Adipose tissue (tissue), 3 donors: ENCODE measurements at regions not wholly inside any gene's neighbourhood (a gene's known extent, or its start where the extent isn't known, plus 50 kb on each side); places are given as distances from the start of the nearest gene placed in this dataset.

ENCODE experiments used
- H3K27ac ChIP-seq: one replicate; pipeline ENCODE4 v1.5.1; 2013; ENCODE audit warnings: low read depth, low read length
- WGBS, 3 donors: extraction: QIAGEN DNeasy Blood & Tissue Kit; methylation state at CpG; one replicate each; pipeline ENCODE4 v1.1.7; 2013; 5-methylcytosine and 5-hydroxymethylcytosine counted together
- donor health status: healthy with polysubstance abuse.
- donor health status: Bipolar disorder and iron deficiency.
- donor health status: healthy.

DNA sequence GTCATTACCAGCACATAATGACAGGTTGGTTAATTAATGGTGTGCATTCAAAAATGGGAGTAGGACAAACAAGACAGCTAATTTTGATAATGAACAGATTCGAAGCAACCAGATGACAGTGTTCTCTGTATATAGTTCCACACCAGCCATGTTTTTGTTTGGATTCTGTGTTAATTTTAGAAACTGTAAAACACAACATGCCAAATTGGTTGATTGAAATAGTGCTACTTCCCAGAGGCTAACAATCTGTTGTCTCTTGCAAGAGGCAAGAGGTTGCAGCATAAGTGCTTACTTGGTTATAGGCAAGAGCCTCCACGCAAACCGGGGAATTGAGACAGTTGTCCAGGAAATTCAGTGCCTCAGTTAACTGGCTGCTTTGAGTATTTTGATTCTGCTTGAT is 170.2 kb upstream of the HABP2 start:
- H3K27ac ChIP-seq, result no peak overlapping the region
- 47 to 81% (median 51%) methylated on average over 3 of the region's 3 CpGs for WGBS, 3 donors

DNA sequence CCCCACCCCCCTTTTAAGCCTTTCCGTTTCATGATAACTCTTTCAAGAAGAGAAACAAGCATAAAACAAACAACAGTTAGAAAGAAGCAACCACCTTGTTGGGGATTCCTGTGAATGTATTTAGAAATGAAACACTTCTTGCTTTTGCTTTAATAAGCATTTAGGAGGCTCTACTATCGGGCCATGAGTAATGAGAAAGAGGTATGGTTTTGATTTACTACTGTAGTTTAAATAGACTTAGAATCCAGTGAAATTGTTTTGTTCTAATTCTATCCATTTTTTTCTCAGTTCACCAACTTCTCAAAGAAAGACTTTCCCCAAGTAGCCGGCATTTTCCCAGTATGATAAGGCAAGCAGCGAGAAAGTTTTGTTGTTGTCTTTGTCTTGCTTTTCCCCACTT is 168.7 kb upstream of the HABP2 start:
- 86 to 93% (median 88%) methylated on average over 4 of the region's 4 CpGs for WGBS, 3 donors
- H3K27ac ChIP-seq, result no peak overlapping the region

DNA sequence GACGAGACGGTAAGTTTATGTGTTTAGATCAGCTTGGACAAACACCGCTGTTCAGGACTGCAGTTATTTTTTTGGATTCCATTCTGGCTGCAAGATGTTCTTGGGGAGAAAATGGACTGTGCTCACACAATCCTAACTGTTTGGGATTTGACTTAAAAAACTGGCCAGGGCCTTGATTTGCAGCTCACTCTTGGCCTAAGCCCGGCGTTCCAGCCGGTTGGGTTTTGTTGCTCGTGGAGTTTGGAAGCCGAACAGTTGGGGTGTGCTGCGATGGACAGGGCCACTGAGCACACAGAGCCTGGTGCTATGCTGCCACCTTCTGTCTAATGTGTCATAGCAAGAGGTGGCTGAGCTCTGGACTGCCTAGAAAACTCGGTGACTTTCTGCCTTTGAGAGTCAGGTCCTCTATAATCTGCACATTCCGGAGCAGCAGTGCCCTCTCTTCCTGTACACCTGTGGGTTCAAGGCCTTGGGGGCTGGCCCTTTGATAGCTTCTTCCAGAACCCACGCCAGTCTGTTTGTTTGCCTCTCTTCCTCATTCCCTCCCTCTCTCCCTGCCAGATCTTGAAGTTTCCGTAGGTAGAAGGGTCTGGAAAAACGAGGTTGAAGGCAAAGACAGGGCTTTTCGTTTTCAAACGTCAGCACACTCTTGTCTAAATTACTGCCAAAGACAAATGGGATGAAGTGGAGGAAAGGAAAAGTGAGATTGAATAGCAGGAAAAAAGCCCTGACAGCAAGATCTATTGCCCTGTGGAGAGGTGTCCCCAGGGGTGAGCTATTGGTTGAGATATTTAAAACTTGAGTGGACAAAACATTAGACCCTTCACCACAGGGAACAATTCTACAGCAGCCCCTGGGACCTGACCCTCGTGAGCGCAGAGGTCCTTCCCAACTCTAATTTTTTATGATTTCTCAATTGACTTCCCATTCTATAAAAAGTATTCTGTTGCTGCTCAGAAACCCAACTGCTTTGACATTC is 167.5 kb upstream of the HABP2 start:
- WGBS, 3 donors, result 12 to 18% (median 16%) methylated on average over 18 of the region's 18 CpGs
- H3K27ac ChIP-seq, result no peak overlapping the region

DNA sequence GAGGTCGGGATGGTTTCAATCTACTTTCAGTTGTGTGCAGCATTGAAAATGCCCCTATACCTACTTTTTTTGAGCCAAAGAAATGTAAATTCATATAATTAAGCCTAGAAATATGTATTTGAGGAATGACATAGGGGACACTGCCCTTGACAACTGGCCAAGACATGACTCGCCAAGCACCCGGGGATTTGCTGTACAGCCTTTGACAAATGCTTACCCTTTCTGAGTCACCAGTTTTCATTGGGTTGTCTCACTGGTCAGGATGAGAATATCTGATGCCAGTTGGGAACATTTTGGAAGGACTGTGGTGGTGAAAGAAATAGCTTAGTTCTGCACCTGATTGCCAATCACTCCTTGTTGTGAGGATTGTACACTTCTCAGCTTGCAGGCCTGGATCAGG is 166.8 kb upstream of the HABP2 start:
- no peak overlapping the region for H3K27ac ChIP-seq
- WGBS, 3 donors, result 20 to 30% (median 29%) methylated on average over 3 of the region's 3 CpGs

DNA sequence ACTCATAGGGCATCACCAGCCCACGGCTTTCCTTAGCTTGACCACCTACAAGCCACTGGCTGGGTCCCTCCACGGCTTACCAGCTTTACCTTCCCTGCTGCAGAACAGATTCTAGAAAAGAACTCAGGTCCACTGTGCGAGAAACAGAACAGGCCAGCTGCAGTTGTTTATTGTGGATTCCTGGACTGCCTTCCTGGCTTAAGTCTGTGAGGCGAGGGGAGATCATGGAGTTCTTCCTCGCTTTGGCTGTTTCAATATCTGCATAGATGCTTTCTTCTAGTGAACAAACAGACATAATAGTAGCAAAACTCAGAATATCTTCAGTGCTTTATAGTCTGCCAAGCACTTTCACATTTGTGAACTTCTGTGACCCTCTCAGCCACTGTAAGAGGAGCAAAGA is 162.9 kb upstream of the HABP2 start:
- H3K27ac ChIP-seq, result no peak overlapping the region
- WGBS, 3 donors, result 88 to 92% (median 91%) methylated on average over 5 of the region's 5 CpGs

DNA sequence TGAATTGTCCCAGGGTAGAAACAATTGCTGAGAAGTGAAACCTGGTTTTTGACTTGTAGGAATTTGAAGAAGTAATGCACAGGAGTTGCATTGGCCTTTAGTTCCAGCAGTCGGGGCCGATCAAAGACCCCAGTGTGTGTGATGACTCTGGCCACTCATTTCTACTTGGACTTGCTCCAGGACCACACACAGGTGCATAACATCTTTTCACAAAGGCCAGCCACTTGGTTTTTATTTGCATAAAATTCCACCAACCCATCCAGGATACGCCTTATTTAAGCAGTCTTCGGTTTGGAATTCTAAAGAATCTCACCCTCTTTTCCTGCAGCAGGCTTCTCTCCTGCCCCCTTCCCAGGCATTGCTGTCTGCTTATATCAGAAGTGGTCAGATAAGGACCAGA is 162.0 kb upstream of the HABP2 start:
- H3K27ac ChIP-seq, result no peak overlapping the region
- WGBS, 3 donors, result 78 to 80% (median 78%) methylated on average over 4 of the region's 4 CpGs

DNA sequence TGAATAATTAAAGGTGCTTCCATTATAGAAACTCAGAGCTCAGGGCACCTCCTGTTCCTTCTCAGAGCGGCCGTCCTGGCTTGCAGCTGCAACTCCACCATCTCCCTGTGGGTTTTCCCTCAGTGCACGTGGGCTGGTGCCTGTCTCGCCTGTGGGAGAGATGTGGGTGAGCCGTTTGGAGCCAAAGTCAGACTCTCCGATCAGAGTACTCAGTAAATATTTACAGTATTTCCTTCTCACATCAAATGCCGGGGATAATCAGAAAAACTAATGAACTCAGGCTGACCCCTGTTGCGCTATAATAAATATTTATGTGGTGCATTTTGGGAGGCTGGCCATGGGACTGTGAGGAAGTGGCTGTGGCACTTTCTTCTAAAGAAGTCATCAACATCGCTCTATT is 155.8 kb upstream of the HABP2 start:
- no peak overlapping the region for H3K27ac ChIP-seq
- 41 to 66% (median 57%) methylated on average over 9 of the region's 9 CpGs for WGBS, 3 donors

DNA sequence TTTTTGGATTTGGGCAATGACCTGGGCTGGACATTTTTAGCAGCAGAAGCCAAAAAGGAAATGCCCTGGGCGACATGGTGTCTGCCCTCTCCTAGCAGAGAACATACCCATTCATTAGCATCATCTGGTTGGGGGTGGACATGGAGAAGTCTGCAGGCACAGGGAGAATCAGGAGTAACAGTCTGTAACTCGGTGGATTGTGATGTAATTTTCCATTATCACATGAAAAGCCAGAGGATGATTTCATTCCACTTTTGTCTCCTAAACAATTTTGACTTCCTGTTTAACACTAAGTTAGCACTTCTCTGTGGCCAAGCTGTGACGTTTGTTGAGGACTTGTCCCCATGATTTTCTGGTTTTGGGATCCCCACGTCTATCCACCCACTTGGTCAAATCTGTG is 153.8 kb upstream of the HABP2 start:
- H3K27ac ChIP-seq, result no peak overlapping the region
- 45 to 69% (median 46%) methylated on average over 4 of the region's 4 CpGs for WGBS, 3 donors

DNA sequence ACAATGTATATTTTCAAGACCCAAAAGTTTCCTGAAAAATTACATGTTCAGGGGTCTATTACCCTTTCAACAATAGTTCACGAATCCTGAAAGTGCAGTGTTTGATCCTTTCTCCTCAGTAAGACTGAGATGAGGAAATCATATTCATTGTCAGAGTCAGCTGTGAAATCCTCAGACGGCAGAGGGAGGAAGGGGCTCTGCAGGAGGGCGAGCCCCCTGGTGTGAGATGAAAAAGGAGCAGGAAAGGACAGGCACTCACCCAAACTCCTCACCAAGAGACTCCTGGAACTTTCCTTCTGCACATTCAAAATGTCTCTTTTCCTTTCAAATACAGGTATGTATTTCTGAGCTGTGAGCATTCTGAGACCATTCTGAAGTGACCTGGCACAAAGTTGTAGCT is 150.3 kb upstream of the HABP2 start:
- 56 to 60% (median 60%) methylated on average over 3 of the region's 3 CpGs for WGBS, 3 donors
- no peak overlapping the region for H3K27ac ChIP-seq

DNA sequence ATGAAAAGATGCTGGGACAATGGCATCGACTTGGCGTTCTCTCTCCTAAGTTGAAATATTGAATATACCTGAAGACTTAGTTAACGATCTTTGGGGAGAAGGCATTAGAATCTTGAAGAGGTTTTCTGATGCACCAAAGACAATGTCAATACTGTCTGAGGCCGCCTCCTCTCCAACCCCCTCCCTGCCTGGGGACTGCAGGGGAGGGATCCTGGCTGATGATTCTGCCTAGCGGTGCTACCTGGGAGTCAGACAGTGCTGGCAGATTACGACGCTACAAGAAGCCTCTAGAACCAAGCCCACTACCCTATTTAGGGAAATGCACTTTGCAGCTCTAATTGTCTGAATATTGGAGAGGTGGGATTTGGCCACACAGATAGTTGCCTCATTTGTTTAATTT is 145.6 kb upstream of the HABP2 start:
- WGBS, 3 donors, result 65 to 80% (median 76%) methylated on average over 7 of the region's 7 CpGs
- no peak overlapping the region for H3K27ac ChIP-seq

DNA sequence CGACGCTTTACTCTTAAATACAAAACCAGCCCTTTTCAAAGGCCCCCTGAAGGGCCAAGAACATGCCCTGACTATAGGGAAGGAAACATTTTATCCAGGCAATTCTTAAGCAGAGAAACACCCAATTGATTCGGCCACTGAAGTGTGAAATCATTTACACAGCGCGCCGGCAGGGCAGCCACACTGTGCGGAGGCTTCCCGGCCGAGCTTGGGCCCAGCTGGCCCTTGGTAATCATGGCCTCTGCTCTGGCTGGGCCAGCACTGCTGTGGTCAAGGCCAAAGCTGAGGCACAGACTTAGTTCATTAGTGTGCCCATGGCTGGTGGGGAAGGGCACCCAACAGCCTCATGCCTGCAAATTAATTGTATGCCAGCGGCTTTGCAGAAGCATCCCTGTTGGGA is 143.7 kb upstream of the HABP2 start:
- WGBS, 3 donors, result 91 to 97% (median 91%) methylated on average over 10 of the region's 10 CpGs
- H3K27ac ChIP-seq, result no peak overlapping the region

DNA sequence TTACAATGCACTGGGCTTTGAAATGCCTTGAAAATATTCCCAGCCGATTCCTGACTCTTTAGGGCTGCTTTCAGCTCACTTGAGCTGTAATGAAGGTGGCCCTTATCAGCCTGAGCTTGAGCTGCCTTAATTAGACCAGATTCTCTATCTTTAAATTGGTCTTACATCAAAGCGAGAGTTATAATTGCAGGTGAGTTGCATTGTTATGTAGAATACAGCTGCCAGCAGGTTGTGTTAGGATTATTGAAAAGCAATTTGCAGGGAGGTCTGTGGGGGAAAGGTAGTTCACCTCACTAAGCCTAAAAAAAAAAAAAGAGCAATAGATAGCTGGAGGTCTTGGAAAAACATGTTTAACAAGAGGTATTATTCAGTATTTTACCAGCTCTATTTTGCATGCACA is 142.2 kb upstream of the HABP2 start:
- H3K27ac ChIP-seq, result no peak overlapping the region
- 67 to 80% (median 75%) methylated on average over 2 of the region's 2 CpGs for WGBS, 3 donors

DNA sequence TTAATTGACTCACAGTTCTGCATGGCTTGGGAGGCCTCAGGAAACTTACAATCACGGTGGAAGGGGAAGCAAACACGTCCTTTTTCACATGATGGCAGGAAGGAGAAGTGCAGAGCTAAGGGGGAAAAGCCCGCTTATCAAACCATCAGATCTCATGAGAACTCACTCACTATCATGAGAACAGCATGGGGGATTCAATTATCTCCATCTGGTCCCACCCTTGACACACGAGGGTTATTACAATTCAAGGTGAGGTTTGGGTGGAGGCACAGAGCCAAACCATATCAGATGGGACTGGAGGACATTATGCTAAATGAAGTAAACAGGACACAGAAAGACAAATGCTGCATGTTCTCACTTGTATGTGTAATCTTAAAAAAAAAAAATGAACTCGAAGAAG is 141.4 kb upstream of the HABP2 start:
- 39 to 52% (median 42%) methylated on average over 5 of the region's 5 CpGs for WGBS, 3 donors
- no peak overlapping the region for H3K27ac ChIP-seq

DNA sequence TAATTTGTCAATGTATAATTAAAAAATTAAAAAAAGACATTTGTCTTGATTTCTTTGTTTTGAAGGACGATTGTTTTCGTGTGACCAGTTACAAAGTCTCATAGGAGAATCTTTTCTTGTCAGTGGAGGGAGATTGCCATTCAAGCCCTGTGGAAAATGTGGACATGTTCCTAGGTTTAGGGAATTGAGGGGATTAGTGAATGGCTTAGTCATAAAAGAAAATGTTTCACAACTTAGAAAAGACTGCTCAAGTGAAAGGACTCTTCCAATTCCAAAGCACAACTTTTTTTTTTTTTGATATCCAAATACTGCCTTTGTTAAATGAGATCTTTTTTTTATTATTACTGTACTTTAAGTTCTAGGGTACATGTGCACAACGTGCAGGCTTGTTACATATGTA is 140.7 kb upstream of the HABP2 start:
- H3K27ac ChIP-seq, result no peak overlapping the region
- WGBS, 3 donors, result 77 to 80% (median 80%) methylated on average over 3 of the region's 3 CpGs

DNA sequence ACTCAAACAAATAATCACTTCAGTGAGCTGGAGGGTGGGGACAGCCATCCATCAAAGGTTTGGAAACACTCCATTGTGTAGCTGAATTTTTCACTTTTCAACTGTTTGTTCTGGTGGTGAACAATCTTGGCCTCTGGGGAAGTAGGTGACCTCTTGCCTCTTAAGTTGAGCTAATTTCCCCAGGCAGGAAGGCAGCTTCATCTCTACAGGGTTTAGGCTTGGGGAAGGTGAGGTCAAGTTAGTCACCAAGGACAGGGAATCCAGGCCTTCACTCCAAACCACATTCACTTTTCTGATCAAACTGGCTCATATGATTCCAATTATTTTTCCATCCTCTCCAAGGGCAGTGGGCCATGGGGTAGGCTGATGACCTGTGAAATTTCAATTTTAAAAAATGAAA is 138.3 kb upstream of the HABP2 start:
- H3K27ac ChIP-seq, result no peak overlapping the region

DNA sequence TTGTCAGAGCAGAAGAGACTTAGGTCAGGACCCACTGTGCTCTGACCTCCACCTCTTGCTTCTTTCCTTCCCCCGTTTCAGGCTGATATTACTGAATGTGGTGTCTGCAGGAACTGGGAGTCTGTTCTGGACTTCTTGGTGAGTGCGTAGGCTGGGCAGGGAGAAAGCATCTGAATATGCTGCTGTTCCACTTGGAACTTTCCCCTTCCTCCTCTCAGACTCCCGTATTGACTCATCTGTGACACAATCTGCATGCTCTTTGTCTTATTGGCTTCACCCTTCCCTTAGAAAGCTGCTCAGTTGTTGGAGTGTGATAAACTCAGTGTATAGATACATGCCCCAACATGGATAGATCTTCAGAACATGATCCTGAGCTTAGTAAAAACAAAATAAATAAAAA is 137.6 kb upstream of the HABP2 start:
- WGBS, 3 donors, result 46 to 59% (median 58%) methylated on average over 3 of the region's 3 CpGs
- H3K27ac ChIP-seq, result no peak overlapping the region

DNA sequence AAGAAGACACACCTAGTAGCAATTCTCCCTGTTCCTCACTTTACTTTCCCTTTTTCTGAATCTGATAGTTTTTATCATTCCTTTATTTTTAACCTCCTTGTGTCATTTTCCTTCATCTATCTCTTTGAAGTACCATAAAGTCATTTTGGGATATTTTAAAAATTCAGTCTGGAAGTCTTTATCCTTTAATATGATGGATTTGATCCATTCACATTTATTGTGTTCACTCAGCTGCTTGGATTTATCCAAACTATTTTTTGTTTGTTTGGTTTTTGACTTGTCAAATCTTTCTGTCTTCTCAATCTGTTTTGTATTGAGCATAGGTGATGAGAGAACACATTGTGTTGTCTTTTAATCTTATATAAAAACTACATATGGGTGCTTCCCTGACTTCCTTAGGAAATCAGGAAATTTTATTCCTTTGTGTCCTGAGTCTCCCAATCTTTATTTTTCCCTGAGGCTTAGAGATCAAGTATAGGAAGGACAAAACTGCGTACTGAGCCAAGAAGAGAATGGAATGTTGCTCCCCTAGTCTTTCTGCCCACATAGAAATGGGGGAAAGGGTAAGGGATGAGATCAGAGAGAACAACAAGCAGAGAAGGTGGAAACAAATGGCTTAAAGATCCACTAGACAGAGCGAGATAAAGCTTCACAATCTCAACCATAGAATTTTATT is 132.7 kb upstream of the HABP2 start:
- 61 to 79% (median 62%) methylated on average over 2 of the region's 2 CpGs for WGBS, 3 donors

DNA sequence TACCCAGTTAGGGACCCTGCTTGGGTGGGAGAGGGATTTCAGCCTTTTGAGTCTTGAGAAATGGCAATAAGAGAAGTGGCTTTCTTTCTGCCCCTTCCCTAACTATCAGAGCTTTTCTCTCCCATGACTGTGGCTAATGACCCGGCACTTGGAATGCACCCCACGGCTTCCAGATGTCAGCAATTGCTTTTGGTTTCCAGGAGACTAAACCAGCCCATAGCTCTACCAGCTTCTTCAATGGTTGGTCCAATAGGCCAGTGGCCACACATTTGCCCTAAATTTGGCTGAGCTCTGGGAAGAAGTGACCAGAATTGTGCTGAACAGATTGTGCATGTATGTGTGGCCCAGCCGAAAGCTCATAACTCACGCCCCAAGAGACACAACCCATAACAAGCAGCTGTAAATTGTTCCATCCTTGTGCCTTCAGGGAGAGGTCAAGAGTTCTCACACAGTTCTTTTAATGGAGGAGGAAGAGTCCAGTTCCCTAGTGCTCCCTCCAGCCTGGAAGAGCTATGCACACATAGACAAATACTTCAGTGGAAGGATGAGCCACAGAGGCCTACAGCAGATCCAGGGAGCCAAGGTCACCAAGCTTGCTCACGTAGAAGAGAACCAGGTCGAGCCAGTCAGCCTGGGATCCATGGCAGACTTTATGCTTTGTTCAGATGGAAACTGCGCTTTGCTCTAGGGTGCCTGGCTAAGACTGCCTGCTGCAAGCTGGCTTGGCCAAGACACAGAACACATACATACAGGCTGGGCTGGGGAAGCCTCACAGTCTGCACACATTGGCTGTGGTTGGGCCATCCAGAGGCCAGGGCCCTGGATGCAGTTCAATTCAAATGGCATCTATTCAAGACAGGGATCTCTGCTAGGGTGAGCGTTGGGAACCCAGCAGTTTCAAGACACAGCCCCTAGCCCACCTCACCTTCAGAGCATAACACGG is 131.8 kb upstream of the HABP2 start:
- 80 to 90% (median 90%) methylated on average over 9 of the region's 9 CpGs for WGBS, 3 donors
- H3K27ac ChIP-seq, result no peak overlapping the region

More for the DNA sequence above, 132.7 kb upstream of the HABP2 start:
- no peak overlapping the region for H3K27ac ChIP-seq

DNA sequence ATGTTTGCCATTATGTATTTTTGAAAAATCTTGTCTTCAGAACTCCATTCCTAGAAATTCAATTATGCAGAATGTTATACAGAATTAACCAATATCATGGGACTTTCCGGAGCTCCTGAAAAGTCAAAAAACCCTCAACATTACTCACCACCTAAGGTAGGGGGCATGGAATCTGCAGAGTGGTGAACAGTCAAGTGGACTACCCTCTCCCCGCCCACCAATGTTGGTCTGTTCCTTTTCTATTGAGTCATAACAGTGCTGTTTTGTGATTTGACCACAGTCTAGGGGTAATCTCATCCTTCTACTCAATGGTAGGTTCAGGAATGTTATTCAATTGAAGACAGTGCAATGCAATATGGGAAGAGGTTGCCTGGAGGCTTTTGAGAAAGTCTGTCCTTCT is 130.5 kb upstream of the HABP2 start:
- no peak overlapping the region for H3K27ac ChIP-seq
- WGBS, 3 donors, result 94 to 99% (median 97%) methylated on average over 2 of the region's 2 CpGs
